ENCODE measurements at regions not wholly inside any gene's neighbourhood (a gene's known extent, or its start where the extent isn't known, plus 50 kb on each side); places are given as distances from the start of the nearest gene placed in this dataset.

DNA sequence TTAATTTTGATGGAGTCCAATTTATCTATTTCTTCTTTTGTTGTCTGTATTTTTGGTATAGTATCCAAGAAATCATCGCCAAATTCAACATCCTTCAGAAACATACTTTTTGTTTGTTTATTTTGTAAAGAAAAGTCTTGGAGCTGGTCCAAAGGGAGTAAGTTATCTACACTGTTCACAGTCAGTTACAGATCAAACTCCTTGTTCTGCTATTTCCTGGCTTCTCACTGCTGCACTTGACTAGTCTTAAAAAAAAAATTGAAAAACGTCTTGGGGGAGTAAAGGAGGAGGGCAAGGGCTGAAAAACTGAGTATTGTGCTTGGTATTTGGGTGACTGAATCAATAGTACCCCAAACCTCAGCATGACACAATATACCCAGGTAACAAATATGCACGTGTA, 105.6 kb downstream of the NFKBIZ start:
- H3K36me3 ChIP-seq (ENCODE audit: control insufficient read depth, insufficient read depth, low read length), result no peaks in the 10 kb centered on the region
- no peak for DNase-seq
- H3K27me3 ChIP-seq (replicated peaks; ENCODE audit: control insufficient read depth, insufficient read depth, low read length), result no peaks in the 10 kb centered on the region
- CTCF ChIA-PET, result no interaction called here
- H3K27ac Mint-ChIP-seq (ENCODE audit: unreplicated experiment), result no peak overlapping the region
- H3K9me3 ChIP-seq, result no peaks in the 10 kb centered on the region
- TF ChIP-seq, protein P1, sequence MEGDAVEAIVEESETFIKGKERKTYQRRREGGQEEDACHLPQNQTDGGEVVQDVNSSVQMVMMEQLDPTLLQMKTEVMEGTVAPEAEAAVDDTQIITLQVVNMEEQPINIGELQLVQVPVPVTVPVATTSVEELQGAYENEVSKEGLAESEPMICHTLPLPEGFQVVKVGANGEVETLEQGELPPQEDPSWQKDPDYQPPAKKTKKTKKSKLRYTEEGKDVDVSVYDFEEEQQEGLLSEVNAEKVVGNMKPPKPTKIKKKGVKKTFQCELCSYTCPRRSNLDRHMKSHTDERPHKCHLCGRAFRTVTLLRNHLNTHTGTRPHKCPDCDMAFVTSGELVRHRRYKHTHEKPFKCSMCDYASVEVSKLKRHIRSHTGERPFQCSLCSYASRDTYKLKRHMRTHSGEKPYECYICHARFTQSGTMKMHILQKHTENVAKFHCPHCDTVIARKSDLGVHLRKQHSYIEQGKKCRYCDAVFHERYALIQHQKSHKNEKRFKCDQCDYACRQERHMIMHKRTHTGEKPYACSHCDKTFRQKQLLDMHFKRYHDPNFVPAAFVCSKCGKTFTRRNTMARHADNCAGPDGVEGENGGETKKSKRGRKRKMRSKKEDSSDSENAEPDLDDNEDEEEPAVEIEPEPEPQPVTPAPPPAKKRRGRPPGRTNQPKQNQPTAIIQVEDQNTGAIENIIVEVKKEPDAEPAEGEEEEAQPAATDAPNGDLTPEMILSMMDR (IDR thresholded peaks at IDR 0.05; ENCODE audit: insufficient read depth in 1 of 2, low read depth in 1 of 2, low read length in 1 of 2, severe bottlenecking in 1 of 2, unreplicated experiment in 1 of 2), result no peak
- BruUV-seq (replicated peaks), result no TSS peak
- H3K4me1 Mint-ChIP-seq (ENCODE audit: low read depth, unreplicated experiment), result no peaks in the 10 kb centered on the region
- H3K27me3 Mint-ChIP-seq (ENCODE audit: insufficient read depth, unreplicated experiment), result no peaks in the 10 kb centered on the region
- POLR2A ChIA-PET, result no interaction called here
- no peaks in the 10 kb centered on the region for H3K4me1 ChIP-seq
- H3K4me3 ChIP-seq (ENCODE audit: low read depth, low read length), result no peak overlapping the region
- no peaks in the 10 kb centered on the region for H3K36me3 Mint-ChIP-seq (ENCODE audit: insufficient read depth, unreplicated experiment)
- no peak overlapping the region for H3K4me3 Mint-ChIP-seq (ENCODE audit: unreplicated experiment)
- intact Hi-C loops (cut with micrococcal nuclease; ENCODE audit: unreplicated experiment), result loop anchor here (10.0 kb wide), 1 partner anchor 140 kb away; no protein-coding TSS in a partner anchor
- no peaks in the 10 kb centered on the region for H3K9me3 Mint-ChIP-seq (ENCODE audit: unreplicated experiment)

DNA sequence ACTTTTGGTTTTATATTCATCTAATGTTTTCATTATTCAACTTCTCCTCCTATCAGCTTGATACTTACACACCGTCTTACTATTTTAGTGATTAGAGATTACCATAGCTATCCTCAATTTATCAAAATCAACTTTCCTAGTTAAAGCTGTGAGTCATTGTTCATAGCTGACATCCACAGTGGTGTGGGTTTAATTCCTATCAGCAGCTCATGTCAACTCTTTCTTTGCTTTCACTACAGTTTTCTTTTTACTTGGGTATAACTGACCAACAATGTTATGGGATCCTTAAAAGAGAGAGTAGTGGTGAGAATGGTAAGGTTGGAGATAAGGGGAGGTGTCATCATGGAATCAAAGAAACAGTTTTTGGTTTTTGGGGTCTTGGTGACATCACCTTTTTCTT, 112.7 kb downstream of the NFKBIZ start:
- BruUV-seq (replicated peaks), result no TSS peak
- CTCF ChIA-PET, result no interaction called here

DNA sequence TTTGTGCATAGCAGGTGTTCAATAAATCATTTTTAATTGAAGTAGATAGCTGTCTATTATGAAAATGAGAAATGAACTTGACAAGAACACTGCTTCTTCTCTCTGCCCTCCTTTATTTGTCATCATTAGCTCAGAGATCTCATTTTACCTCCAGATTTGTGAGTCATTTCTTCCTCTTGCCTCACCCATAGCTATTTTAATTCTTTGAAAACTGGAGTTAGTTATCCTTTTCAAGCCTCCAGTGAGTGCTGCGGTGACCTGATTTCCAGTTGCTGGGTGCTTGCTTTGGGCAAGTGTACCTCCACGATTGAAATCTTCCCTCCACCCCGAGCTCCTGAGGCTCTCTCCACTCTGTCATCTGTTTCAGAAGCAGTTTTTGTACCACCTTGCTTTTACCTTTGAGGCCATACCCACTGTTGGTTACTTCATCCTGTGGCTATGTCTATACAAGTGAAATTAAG, 114.6 kb downstream of the NFKBIZ start:
- intact Hi-C loops (cut with micrococcal nuclease; ENCODE audit: unreplicated experiment), result no loop called here
- no peaks in the 10 kb centered on the region for H3K4me1 ChIP-seq
- H3K4me3 ChIP-seq (ENCODE audit: low read depth, low read length), result no peak overlapping the region
- no peaks in the 10 kb centered on the region for H3K36me3 Mint-ChIP-seq (ENCODE audit: insufficient read depth, unreplicated experiment)
- H3K36me3 ChIP-seq (ENCODE audit: control insufficient read depth, insufficient read depth, low read length), result no peaks in the 10 kb centered on the region
- no peaks in the 10 kb centered on the region for H3K9me3 Mint-ChIP-seq (ENCODE audit: unreplicated experiment)
- TF ChIP-seq, protein P1 (IDR thresholded peaks at IDR 0.05; ENCODE audit: insufficient read depth in 1 of 2, low read depth in 1 of 2, low read length in 1 of 2, severe bottlenecking in 1 of 2, unreplicated experiment in 1 of 2), result no peak
- CTCF ChIA-PET, result no interaction called here
- H3K27me3 ChIP-seq (replicated peaks; ENCODE audit: control insufficient read depth, insufficient read depth, low read length), result no peaks in the 10 kb centered on the region
- no TSS peak for BruUV-seq (replicated peaks)
- no peak for DNase-seq
- no peaks in the 10 kb centered on the region for H3K4me1 Mint-ChIP-seq (ENCODE audit: low read depth, unreplicated experiment)
- POLR2A ChIA-PET, result no interaction called here
- no peaks in the 10 kb centered on the region for H3K9me3 ChIP-seq
- peaks cover 3% of the 10 kb centered on the region for H3K27me3 Mint-ChIP-seq (ENCODE audit: insufficient read depth, unreplicated experiment)
- no peak overlapping the region for H3K4me3 Mint-ChIP-seq (ENCODE audit: unreplicated experiment)
- no peak overlapping the region for H3K27ac Mint-ChIP-seq (ENCODE audit: unreplicated experiment)

More for the DNA sequence above, 112.7 kb downstream of the NFKBIZ start:
- Mint-ChIP-seq H3K27ac (ENCODE audit: unreplicated experiment) (no peak overlapping the region), H3K27me3 (ENCODE audit: insufficient read depth, unreplicated experiment) (peaks cover 3% of the 10 kb centered on the region), H3K36me3 (ENCODE audit: insufficient read depth, unreplicated experiment) (no peaks in the 10 kb centered on the region), H3K4me3 (ENCODE audit: unreplicated experiment) (no peak overlapping the region), H3K9me3 (ENCODE audit: unreplicated experiment) (no peaks in the 10 kb centered on the region), H3K4me1 (ENCODE audit: low read depth, unreplicated experiment) (no peaks in the 10 kb centered on the region)
- TF ChIP-seq, protein P1 (IDR thresholded peaks at IDR 0.05; ENCODE audit: insufficient read depth in 1 of 2, low read depth in 1 of 2, low read length in 1 of 2, severe bottlenecking in 1 of 2, unreplicated experiment in 1 of 2), result no peak
- intact Hi-C loops (cut with micrococcal nuclease; ENCODE audit: unreplicated experiment), result no loop called here
- no peaks in the 10 kb centered on the region for H3K36me3 ChIP-seq (ENCODE audit: control insufficient read depth, insufficient read depth, low read length)
- no peaks in the 10 kb centered on the region for H3K4me1 ChIP-seq
- no peak overlapping the region for H3K4me3 ChIP-seq (ENCODE audit: low read depth, low read length)
- POLR2A ChIA-PET, result no interaction called here
- H3K9me3 ChIP-seq, result no peaks in the 10 kb centered on the region
- no peaks in the 10 kb centered on the region for H3K27me3 ChIP-seq (replicated peaks; ENCODE audit: control insufficient read depth, insufficient read depth, low read length)
- DNase-seq, result no peak

Data from Caco-2 (cell line).